ENCODE measurements at regions not wholly inside any gene's neighbourhood (a gene's known extent, or its start where the extent isn't known, plus 50 kb on each side); places are given as distances from the start of the nearest gene placed in this dataset.
"Not testable (repeated sequence)": the region's sequence is repeated elsewhere in the genome, so short reads cannot be mapped to it uniquely, and the experiment has no call there.

DNA sequence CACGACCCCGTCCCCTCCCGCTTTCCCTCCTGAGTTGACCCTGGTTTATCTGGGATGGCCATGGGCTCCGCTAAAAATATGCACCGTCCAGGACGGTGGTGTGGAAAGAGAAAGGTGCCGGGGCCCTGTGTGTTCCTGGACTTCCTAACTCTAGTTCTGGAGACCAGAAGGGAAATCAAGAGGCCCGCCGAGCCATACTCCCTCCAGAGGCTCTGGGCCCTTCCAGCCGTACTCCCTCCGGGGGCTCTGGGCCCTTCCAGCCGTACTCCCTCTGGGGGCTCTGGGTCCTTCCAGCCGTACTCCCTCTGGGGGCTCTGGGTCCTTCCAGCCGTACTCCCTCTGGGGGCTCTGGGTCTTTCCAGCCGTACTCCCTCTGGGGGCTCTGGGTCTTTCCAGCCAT lies 168.5 kb downstream of the LAT start:
- TF ChIP-seq POLR2A, POLR2AphosphoS5 (IDR thresholded peaks at IDR 0.05): not testable (repeated sequence)
- TF ChIP-seq, protein P1, sequence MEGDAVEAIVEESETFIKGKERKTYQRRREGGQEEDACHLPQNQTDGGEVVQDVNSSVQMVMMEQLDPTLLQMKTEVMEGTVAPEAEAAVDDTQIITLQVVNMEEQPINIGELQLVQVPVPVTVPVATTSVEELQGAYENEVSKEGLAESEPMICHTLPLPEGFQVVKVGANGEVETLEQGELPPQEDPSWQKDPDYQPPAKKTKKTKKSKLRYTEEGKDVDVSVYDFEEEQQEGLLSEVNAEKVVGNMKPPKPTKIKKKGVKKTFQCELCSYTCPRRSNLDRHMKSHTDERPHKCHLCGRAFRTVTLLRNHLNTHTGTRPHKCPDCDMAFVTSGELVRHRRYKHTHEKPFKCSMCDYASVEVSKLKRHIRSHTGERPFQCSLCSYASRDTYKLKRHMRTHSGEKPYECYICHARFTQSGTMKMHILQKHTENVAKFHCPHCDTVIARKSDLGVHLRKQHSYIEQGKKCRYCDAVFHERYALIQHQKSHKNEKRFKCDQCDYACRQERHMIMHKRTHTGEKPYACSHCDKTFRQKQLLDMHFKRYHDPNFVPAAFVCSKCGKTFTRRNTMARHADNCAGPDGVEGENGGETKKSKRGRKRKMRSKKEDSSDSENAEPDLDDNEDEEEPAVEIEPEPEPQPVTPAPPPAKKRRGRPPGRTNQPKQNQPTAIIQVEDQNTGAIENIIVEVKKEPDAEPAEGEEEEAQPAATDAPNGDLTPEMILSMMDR (IDR thresholded peaks at IDR 0.05) = not testable (repeated sequence)

All from transverse colon (tissue), 4 donors.